Endothelial cell of umbilical vein (primary cell): ENCODE measurements at regions not wholly inside any gene's neighbourhood (a gene's known extent, or its start where the extent isn't known, plus 50 kb on each side); places are given as distances from the start of the nearest gene placed in this dataset.

Experiments
- EZH2 ChIP-seq: IDR thresholded peaks from 2 replicates; pipeline ENCODE4 v1.6.1; 2012; ENCODE audit warnings: borderline replicate concordance, low read depth, mild to moderate bottlenecking, moderate library complexity, low read length, inconsistent platforms; ENCODE audit not compliant: severe bottlenecking
- GATA2 ChIP-seq: IDR thresholded peaks from 2 replicates; pipeline ENCODE4 v1.7.0; 2011; ENCODE audit warnings: low read depth, mild to moderate bottlenecking, moderate library complexity, mixed read lengths, low read length; ENCODE audit not compliant: insufficient read length, insufficient read depth
- MAX ChIP-seq: IDR thresholded peaks from 2 replicates; pipeline ENCODE4 v1.6.1; 2011; ENCODE audit not compliant: insufficient read depth, insufficient read length
- POLR2A ChIP-seq: IDR thresholded peaks from 2 replicates; pipeline ENCODE4 v1.6.1; 2012; ENCODE audit warnings: low read depth, mild to moderate bottlenecking, control low read depth, low read length
- POLR2AphosphoS5 ChIP-seq: IDR thresholded peaks from 2 replicates; pipeline ENCODE4 v1.6.1; 2012; ENCODE audit warnings: low read depth, mild to moderate bottlenecking, control low read depth, low read length, moderate library complexity; ENCODE audit not compliant: insufficient read depth
- TF ChIP-seq, protein P1 (sequence below), 2 donors: IDR thresholded peaks; 1 replicate in 1 of 2; 2 replicates in 1 of 2; pipeline ENCODE4 v1.5.1; 2011; ENCODE audit warnings: low read length in 2 of 2, mild to moderate bottlenecking in 2 of 2, moderate library complexity in 2 of 2, control low read depth in 1 of 2, inconsistent platforms in 1 of 2, low read depth in 1 of 2; ENCODE audit not compliant: insufficient read depth in 1 of 2; ENCODE audit errors: extremely low read depth in 1 of 2

- TF ChIP-seq, protein P1, sequence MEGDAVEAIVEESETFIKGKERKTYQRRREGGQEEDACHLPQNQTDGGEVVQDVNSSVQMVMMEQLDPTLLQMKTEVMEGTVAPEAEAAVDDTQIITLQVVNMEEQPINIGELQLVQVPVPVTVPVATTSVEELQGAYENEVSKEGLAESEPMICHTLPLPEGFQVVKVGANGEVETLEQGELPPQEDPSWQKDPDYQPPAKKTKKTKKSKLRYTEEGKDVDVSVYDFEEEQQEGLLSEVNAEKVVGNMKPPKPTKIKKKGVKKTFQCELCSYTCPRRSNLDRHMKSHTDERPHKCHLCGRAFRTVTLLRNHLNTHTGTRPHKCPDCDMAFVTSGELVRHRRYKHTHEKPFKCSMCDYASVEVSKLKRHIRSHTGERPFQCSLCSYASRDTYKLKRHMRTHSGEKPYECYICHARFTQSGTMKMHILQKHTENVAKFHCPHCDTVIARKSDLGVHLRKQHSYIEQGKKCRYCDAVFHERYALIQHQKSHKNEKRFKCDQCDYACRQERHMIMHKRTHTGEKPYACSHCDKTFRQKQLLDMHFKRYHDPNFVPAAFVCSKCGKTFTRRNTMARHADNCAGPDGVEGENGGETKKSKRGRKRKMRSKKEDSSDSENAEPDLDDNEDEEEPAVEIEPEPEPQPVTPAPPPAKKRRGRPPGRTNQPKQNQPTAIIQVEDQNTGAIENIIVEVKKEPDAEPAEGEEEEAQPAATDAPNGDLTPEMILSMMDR (IDR thresholded peaks at IDR 0.05; ENCODE audit: extremely low read depth in 1 of 2, insufficient read depth in 1 of 2, low read depth in 1 of 2, low read length in 2 of 2), result no peak
- TF ChIP-seq EZH2 (no peak), POLR2A (no peak), GATA2 (no peak), POLR2AphosphoS5 (no peak), MAX (no peak)
Measured at GRCh38 chr2:226418521-226418920, 381.1 kb downstream of the IRS1 start.
